GM12878 (cell line): ENCODE measurements at regions not wholly inside any gene's neighbourhood (a gene's known extent, or its start where the extent isn't known, plus 50 kb on each side); places are given as distances from the start of the nearest gene placed in this dataset.

ENCODE experiments used
- CTCF ChIP-seq, 3 experiments: IDR thresholded peaks in 2 of 3; conservative IDR thresholded peaks in 1 of 3; 2 replicates each; pipeline ENCODE4 v1.5.1; 2011; ENCODE audit warnings: low read depth in 3 of 3, low read length in 3 of 3, mild to moderate bottlenecking in 3 of 3, control low read depth in 2 of 3, moderate library complexity in 2 of 3, inconsistent platforms in 1 of 3, mixed read lengths in 1 of 3; ENCODE audit not compliant: control insufficient read depth in 2 of 3, insufficient read depth in 1 of 3; ENCODE audit errors: extremely low read depth in 1 of 3
- JUNB ChIP-seq: IDR thresholded peaks from 2 replicates; pipeline ENCODE4 v1.6.1; 2016; ENCODE audit warnings: antibody characterized with exemption, mild to moderate bottlenecking
- MEF2A ChIP-seq: IDR thresholded peaks from 2 replicates; pipeline ENCODE4 v1.6.1; 2011; ENCODE audit warnings: low read depth, mild to moderate bottlenecking, low read length, moderate library complexity; ENCODE audit not compliant: insufficient read depth
- NRF1 ChIP-seq: conservative IDR thresholded peaks from 2 replicates; pipeline ENCODE4 v1.6.1; 2011; ENCODE audit warnings: mild to moderate bottlenecking, low read depth, low read length, improper control_type of control experiment
- RCOR1 ChIP-seq: conservative IDR thresholded peaks from 2 replicates; pipeline ENCODE4 v1.6.1; 2012; ENCODE audit warnings: low read depth, low read length, improper control_type of control experiment
- SIX5 ChIP-seq: IDR thresholded peaks from 2 replicates; pipeline ENCODE4 v1.6.1; 2011; ENCODE audit warnings: mild to moderate bottlenecking, low read depth, low read length, moderate library complexity; ENCODE audit not compliant: severe bottlenecking
- SMC3 ChIP-seq: IDR thresholded peaks from 2 replicates; pipeline ENCODE4 v1.6.1; 2011; ENCODE audit warnings: low read length, improper control_type of control experiment, borderline replicate concordance
- ZBED1 ChIP-seq: IDR thresholded peaks from 2 replicates; pipeline ENCODE4 v1.6.1; 2016; ENCODE audit warnings: borderline replicate concordance
- TF ChIP-seq, protein P1 (sequence below): fragments of 450-650 bp; IDR thresholded peaks from 2 replicates; pipeline ENCODE4 v1.6.1; 2017; ENCODE audit warnings: mild to moderate bottlenecking, moderate library complexity

- TF ChIP-seq, protein P1, sequence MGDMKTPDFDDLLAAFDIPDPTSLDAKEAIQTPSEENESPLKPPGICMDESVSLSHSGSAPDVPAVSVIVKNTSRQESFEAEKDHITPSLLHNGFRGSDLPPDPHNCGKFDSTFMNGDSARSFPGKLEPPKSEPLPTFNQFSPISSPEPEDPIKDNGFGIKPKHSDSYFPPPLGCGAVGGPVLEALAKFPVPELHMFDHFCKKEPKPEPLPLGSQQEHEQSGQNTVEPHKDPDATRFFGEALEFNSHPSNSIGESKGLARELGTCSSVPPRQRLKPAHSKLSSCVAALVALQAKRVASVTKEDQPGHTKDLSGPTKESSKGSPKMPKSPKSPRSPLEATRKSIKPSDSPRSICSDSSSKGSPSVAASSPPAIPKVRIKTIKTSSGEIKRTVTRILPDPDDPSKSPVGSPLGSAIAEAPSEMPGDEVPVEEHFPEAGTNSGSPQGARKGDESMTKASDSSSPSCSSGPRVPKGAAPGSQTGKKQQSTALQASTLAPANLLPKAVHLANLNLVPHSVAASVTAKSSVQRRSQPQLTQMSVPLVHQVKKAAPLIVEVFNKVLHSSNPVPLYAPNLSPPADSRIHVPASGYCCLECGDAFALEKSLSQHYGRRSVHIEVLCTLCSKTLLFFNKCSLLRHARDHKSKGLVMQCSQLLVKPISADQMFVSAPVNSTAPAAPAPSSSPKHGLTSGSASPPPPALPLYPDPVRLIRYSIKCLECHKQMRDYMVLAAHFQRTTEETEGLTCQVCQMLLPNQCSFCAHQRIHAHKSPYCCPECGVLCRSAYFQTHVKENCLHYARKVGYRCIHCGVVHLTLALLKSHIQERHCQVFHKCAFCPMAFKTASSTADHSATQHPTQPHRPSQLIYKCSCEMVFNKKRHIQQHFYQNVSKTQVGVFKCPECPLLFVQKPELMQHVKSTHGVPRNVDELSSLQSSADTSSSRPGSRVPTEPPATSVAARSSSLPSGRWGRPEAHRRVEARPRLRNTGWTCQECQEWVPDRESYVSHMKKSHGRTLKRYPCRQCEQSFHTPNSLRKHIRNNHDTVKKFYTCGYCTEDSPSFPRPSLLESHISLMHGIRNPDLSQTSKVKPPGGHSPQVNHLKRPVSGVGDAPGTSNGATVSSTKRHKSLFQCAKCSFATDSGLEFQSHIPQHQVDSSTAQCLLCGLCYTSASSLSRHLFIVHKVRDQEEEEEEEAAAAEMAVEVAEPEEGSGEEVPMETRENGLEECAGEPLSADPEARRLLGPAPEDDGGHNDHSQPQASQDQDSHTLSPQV = no peak
- TF ChIP-seq MEF2A (no peak), SMC3 (no peak), RCOR1 (no peak), SIX5 (no peak), NRF1 (no peak), JUNB (no peak), ZBED1 (no peak), CTCF (IDR thresholded peaks at IDR 0.05 in 2 of 3, conservative IDR thresholded peaks at IDR 0.05 in 1 of 3; ENCODE audit: control insufficient read depth in 2 of 3, extremely low read depth in 1 of 3, insufficient read depth in 1 of 3, low read depth in 3 of 3, low read length in 3 of 3) (no peak)
These were observed 594.6 kb downstream of the SLC4A3 start (continued) for GRCh38 chr2:220221992-220222391.
